ENCODE measurements at regions not wholly inside any gene's neighbourhood (a gene's known extent, or its start where the extent isn't known, plus 50 kb on each side); places are given as distances from the start of the nearest gene placed in this dataset.

- Histone ChIP-seq H3K36me3 (replicated peaks in 1 of 2) (no peaks in the 10 kb centered on the region), H3K27me3 (no peaks in the 10 kb centered on the region), H3K9me3 (replicated peaks in 1 of 3) (no peaks in the 10 kb centered on the region), H3K27ac (no peak overlapping the region), H3K4me3 (no peak overlapping the region), H3K4me1 (replicated peaks in 1 of 2) (no peaks in the 10 kb centered on the region)
- DNase-seq: no peak
- intact Hi-C loops (cut with DNase I): no loop called here
- no peak for TF ChIP-seq CTCF (IDR thresholded peaks at IDR 0.05)
- TF ChIP-seq POLR2A (IDR thresholded peaks at IDR 0.05): no peak
- WGBS, 4 donors: 48 to 59% (median 54%) methylated on average over 4 of the region's 4 CpGs
Measured at GRCh38 chr18:33805592-33805991, 227.6 kb downstream of the ASXL3 start.

GRCh38 chr18:33804258-33804657, 226.2 kb downstream of the ASXL3 start:
- WGBS, 4 donors: 43 to 56% (median 49%) methylated on average over 3 of the region's 3 CpGs
- no peaks in the 10 kb centered on the region for H3K9me3 ChIP-seq (replicated peaks in 1 of 3)
- H3K36me3 ChIP-seq (replicated peaks in 1 of 2): no peaks in the 10 kb centered on the region
- no peaks in the 10 kb centered on the region for H3K27me3 ChIP-seq
- H3K27ac ChIP-seq: no peak overlapping the region
- no peak overlapping the region for H3K4me3 ChIP-seq
- DNase-seq: no peak
- TF ChIP-seq POLR2A (IDR thresholded peaks at IDR 0.05) (no peak), CTCF (IDR thresholded peaks at IDR 0.05) (no peak)
- intact Hi-C loops (cut with DNase I): no loop called here
- H3K4me1 ChIP-seq (replicated peaks in 1 of 2): no peaks in the 10 kb centered on the region

GRCh38 chr18:33803636-33804035, 225.6 kb downstream of the ASXL3 start:
- H3K27me3 ChIP-seq: no peaks in the 10 kb centered on the region
- 39 to 51% (median 44%) methylated on average over 3 of the region's 3 CpGs for WGBS, 4 donors
- no peak overlapping the region for H3K4me3 ChIP-seq
- H3K27ac ChIP-seq: no peak overlapping the region
- H3K4me1 ChIP-seq (replicated peaks in 1 of 2): no peaks in the 10 kb centered on the region
- no peaks in the 10 kb centered on the region for H3K9me3 ChIP-seq (replicated peaks in 1 of 3)
- TF ChIP-seq CTCF (IDR thresholded peaks at IDR 0.05) (no peak), POLR2A (IDR thresholded peaks at IDR 0.05) (no peak)
- intact Hi-C loops (cut with DNase I): no loop called here
- no peak for DNase-seq
- H3K36me3 ChIP-seq (replicated peaks in 1 of 2): no peaks in the 10 kb centered on the region

GRCh38 chr18:33802955-33803354, 224.9 kb downstream of the ASXL3 start:
- WGBS, 4 donors: 50 to 76% (median 60%) methylated on average over 2 of the region's 2 CpGs
- no peak for DNase-seq
- Histone ChIP-seq H3K27me3 (no peaks in the 10 kb centered on the region), H3K27ac (no peak overlapping the region), H3K4me1 (replicated peaks in 1 of 2) (no peaks in the 10 kb centered on the region), H3K36me3 (replicated peaks in 1 of 2) (no peaks in the 10 kb centered on the region), H3K9me3 (replicated peaks in 1 of 3) (no peaks in the 10 kb centered on the region), H3K4me3 (no peak overlapping the region)
- TF ChIP-seq CTCF (IDR thresholded peaks at IDR 0.05): no peak
- no peak for TF ChIP-seq POLR2A (IDR thresholded peaks at IDR 0.05)
- intact Hi-C loops (cut with DNase I): no loop called here

Small RNA genes in the stretch of these regions (small RNA-seq; reads per million reads assigned to genes)
- 0 reads per million in 2 donors for gene RF00019
